HG03378 (cell line): ENCODE measurements at regions not wholly inside any gene's neighbourhood (a gene's known extent, or its start where the extent isn't known, plus 50 kb on each side); places are given as distances from the start of the nearest gene placed in this dataset.

Experiments
- ATAC-seq: cut with Tn5 transposase; IDR thresholded peaks from one replicate; pipeline ENCODE4 v1.9.1; 2021; ENCODE audit warnings: mild to moderate bottlenecking, moderate library complexity; ENCODE audit not compliant: unreplicated experiment

GRCh38 chr2:228257379-228257778 is 75.9 kb upstream of the SPHKAP start:
- ATAC-seq, result no peak

GRCh38 chr2:228253752-228254151 is 72.3 kb upstream of the SPHKAP start:
- ATAC-seq, result no peak

GRCh38 chr2:228247335-228247734 is 65.8 kb upstream of the SPHKAP start:
- no peak for ATAC-seq

GRCh38 chr2:228245601-228246000 is 64.1 kb upstream of the SPHKAP start:
- ATAC-seq, result no peak

GRCh38 chr2:228242591-228242990 is 61.1 kb upstream of the SPHKAP start:
- no peak for ATAC-seq

- no peak for ATAC-seq
Measured at GRCh38 chr2:228239907-228240561, 58.5 kb upstream of the SPHKAP start.

- no peak for ATAC-seq
Measured at GRCh38 chr2:228239207-228239906, 57.9 kb upstream of the SPHKAP start.
